Endodermal cell (in vitro differentiated cells): ENCODE measurements at regions not wholly inside any gene's neighbourhood (a gene's known extent, or its start where the extent isn't known, plus 50 kb on each side); places are given as distances from the start of the nearest gene placed in this dataset.

Experiments used
- DNase-seq: peaks from one replicate; pipeline ENCODE4 v3.0.0-alpha.2; 2017
- H3K27ac ChIP-seq: 2 replicates; pipeline ENCODE4 v1.5.1; 2013; ENCODE audit warnings: mild to moderate bottlenecking, low read depth, low read length, moderate library complexity
- H3K27me3 ChIP-seq: 2 replicates; pipeline ENCODE4 v1.6.1; 2013; ENCODE audit warnings: mild to moderate bottlenecking, low read length, moderate library complexity; ENCODE audit not compliant: insufficient read depth, control insufficient read depth, poor library complexity, severe bottlenecking
- H3K36me3 ChIP-seq: 2 replicates; pipeline ENCODE4 v1.7.0; 2013; ENCODE audit warnings: mild to moderate bottlenecking, low read length, moderate library complexity; ENCODE audit not compliant: control insufficient read depth, insufficient read depth
- H3K4me1 ChIP-seq: one replicate; pipeline ENCODE4 v1.7.0; 2013; ENCODE audit warnings: low read length; ENCODE audit not compliant: control insufficient read depth, insufficient read depth
- H3K4me3 ChIP-seq: 2 replicates; pipeline ENCODE4 v1.5.1; 2013; ENCODE audit warnings: mild to moderate bottlenecking, low read length, moderate library complexity
- H3K9ac ChIP-seq: 2 replicates; pipeline ENCODE4 v1.6.1; 2013; ENCODE audit warnings: mild to moderate bottlenecking, low read length, moderate library complexity; ENCODE audit not compliant: poor library complexity, severe bottlenecking; ENCODE audit errors: extremely low read depth
- H3K9me3 ChIP-seq: 2 replicates; pipeline ENCODE4 v1.6.1; 2013; ENCODE audit warnings: mild to moderate bottlenecking, low read length, moderate library complexity; ENCODE audit not compliant: control insufficient read depth
- H3K27ac Mint-ChIP-seq: 2 replicates; pipeline ENCODE4 v1.8.0; 2020; ENCODE audit warnings: mixed read lengths
- H3K27me3 Mint-ChIP-seq: 2 replicates; pipeline ENCODE4 v1.8.0; 2021; ENCODE audit warnings: mild to moderate bottlenecking, mixed read lengths; ENCODE audit not compliant: insufficient read depth
- H3K36me3 Mint-ChIP-seq: 2 replicates; pipeline ENCODE4 v1.8.0; 2020; ENCODE audit warnings: low read depth, mixed read lengths
- H3K4me1 Mint-ChIP-seq: 2 replicates; pipeline ENCODE4 v1.8.0; 2020; ENCODE audit warnings: mixed read lengths
- H3K4me3 Mint-ChIP-seq: 2 replicates; pipeline ENCODE4 v1.8.0; 2020; ENCODE audit warnings: mild to moderate bottlenecking, moderate library complexity, mixed read lengths
- H3K9me3 Mint-ChIP-seq: 2 replicates; pipeline ENCODE4 v1.8.0; 2020; ENCODE audit warnings: mild to moderate bottlenecking, mixed read lengths
- CTCF ChIP-seq: fragments of 200-600 bp; sonication (generic); conservative IDR thresholded peaks from 2 replicates; pipeline ENCODE4 v1.5.0; 2021; ENCODE audit warnings: antibody characterized with exemption, mild to moderate bottlenecking
- WGBS, 2 experiments: methylation state at CpG; one replicate each; pipeline versions ENCODE4 v1.1.5 to v1.1.7; 2013; ENCODE audit warnings: missing lambda C conversion rate in 2 of 2, mixed read lengths in 1 of 2; ENCODE audit not compliant: insufficient coverage in 1 of 2, insufficient read length in 1 of 2; 5-methylcytosine and 5-hydroxymethylcytosine counted together

DNA sequence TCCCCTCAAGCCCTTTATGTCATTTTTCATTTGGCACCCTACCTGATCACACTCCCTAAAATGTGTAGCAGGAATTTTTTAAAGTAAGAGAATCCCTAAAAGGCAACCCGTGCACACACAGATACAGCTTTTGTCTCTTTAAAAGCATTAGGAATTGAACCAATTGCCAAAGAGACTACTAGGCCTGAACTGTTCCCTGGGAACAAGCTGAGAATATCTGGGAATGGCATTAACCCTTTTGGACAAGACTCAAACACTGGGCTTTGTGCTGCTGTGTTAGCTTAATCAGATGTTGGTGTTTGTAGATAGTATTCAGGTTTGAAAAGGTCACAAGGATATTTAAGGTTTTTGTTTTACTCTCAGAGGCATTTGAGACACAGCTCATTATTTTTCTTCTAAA, 414.4 kb upstream of the PDZRN3 start:
- Mint-ChIP-seq H3K27ac (no peak overlapping the region), H3K4me1 (peaks cover 3% of the 10 kb centered on the region), H3K27me3 (no peaks in the 10 kb centered on the region), H3K36me3 (no peaks in the 10 kb centered on the region), H3K9me3 (no peaks in the 10 kb centered on the region), H3K4me3 (no peak overlapping the region)
- no peaks in the 10 kb centered on the region for H3K36me3 ChIP-seq
- no peak for TF ChIP-seq CTCF
- no peaks in the 10 kb centered on the region for H3K4me1 ChIP-seq
- 75 to 83% methylated on average over 1 of the region's 1 CpG for WGBS, 2 experiments
- DNase-seq: no peak
- no peaks in the 10 kb centered on the region for H3K27me3 ChIP-seq
- no peak overlapping the region for H3K27ac ChIP-seq
- no peaks in the 10 kb centered on the region for H3K9me3 ChIP-seq
- no peak overlapping the region for H3K4me3 ChIP-seq
- no peak overlapping the region for H3K9ac ChIP-seq

- H3K4me3 Mint-ChIP-seq: no peak overlapping the region
- Histone ChIP-seq H3K27ac (no peak overlapping the region), H3K9ac (no peak overlapping the region), H3K27me3 (no peaks in the 10 kb centered on the region), H3K36me3 (no peaks in the 10 kb centered on the region), H3K4me1 (no peaks in the 10 kb centered on the region), H3K9me3 (no peaks in the 10 kb centered on the region), H3K4me3 (no peak overlapping the region)
- no peaks in the 10 kb centered on the region for H3K9me3 Mint-ChIP-seq
- H3K4me1 Mint-ChIP-seq: peaks cover 10% of the 10 kb centered on the region
- no peaks in the 10 kb centered on the region for H3K36me3 Mint-ChIP-seq
- H3K27ac Mint-ChIP-seq: no peak overlapping the region
- no peak for TF ChIP-seq CTCF
- WGBS, 2 experiments: 0% methylated on average over 1 of the region's 1 CpG; no CpG with 5 or more reads in 1 of the 2 experiments
- H3K27me3 Mint-ChIP-seq: no peaks in the 10 kb centered on the region
- DNase-seq: no peak
These were observed 411.8 kb upstream of the PDZRN3 start for GRCh38 chr3:74036568-74036967.

- H3K4me3 Mint-ChIP-seq: no peak overlapping the region
- Histone ChIP-seq H3K4me3 (no peak overlapping the region), H3K36me3 (no peaks in the 10 kb centered on the region), H3K9ac (no peak overlapping the region), H3K27me3 (no peaks in the 10 kb centered on the region), H3K27ac (no peak overlapping the region), H3K9me3 (no peaks in the 10 kb centered on the region), H3K4me1 (no peaks in the 10 kb centered on the region)
- H3K27me3 Mint-ChIP-seq: no peaks in the 10 kb centered on the region
- no peaks in the 10 kb centered on the region for H3K36me3 Mint-ChIP-seq
- TF ChIP-seq CTCF: no peak
- 86 to 99% methylated on average over 1 to 3 of the region's 3 CpGs for WGBS, 2 experiments
- H3K27ac Mint-ChIP-seq: no peak overlapping the region
- DNase-seq: no peak
- no peaks in the 10 kb centered on the region for H3K9me3 Mint-ChIP-seq
- H3K4me1 Mint-ChIP-seq: peaks cover 10% of the 10 kb centered on the region
These were observed 411.4 kb upstream of the PDZRN3 start for GRCh38 chr3:74036102-74036501.
